HEK293T (cell line): ENCODE measurements at regions not wholly inside any gene's neighbourhood (a gene's known extent, or its start where the extent isn't known, plus 50 kb on each side); places are given as distances from the start of the nearest gene placed in this dataset.

Experiments
- BHLHE40 ChIP-seq: fragments of 450-650 bp; IDR thresholded peaks from 2 replicates; pipeline ENCODE4 v1.6.1; 2016; ENCODE audit warnings: mild to moderate bottlenecking, moderate library complexity, borderline replicate concordance
- CTBP1 ChIP-seq: fragments of 450-650 bp; IDR thresholded peaks from 2 replicates; pipeline ENCODE4 v1.6.1; 2016; ENCODE audit warnings: borderline replicate concordance
- ELF4 ChIP-seq: fragments of 450-650 bp; IDR thresholded peaks from 2 replicates; pipeline ENCODE4 v1.6.1; 2017; ENCODE audit warnings: antibody characterized with exemption
- FOXA1 ChIP-seq: fragments of 450-650 bp; IDR thresholded peaks from 2 replicates; pipeline ENCODE4 v1.6.1; 2016; ENCODE audit warnings: mild to moderate bottlenecking
- FOXM1 ChIP-seq: fragments of 450-650 bp; IDR thresholded peaks from 2 replicates; pipeline ENCODE4 v1.6.1; 2017; ENCODE audit warnings: mild to moderate bottlenecking, borderline replicate concordance
- HDGF ChIP-seq: fragments of 450-650 bp; IDR thresholded peaks from 2 replicates; pipeline ENCODE4 v1.6.1; 2017; ENCODE audit warnings: antibody characterized with exemption, borderline replicate concordance
- NFRKB ChIP-seq: fragments of 450-650 bp; IDR thresholded peaks from 2 replicates; pipeline ENCODE4 v1.6.1; 2016; ENCODE audit warnings: mild to moderate bottlenecking, moderate library complexity
- SP1 ChIP-seq: fragments of 450-650 bp; IDR thresholded peaks from 2 replicates; pipeline ENCODE4 v1.6.1; 2017
- SUZ12 ChIP-seq: fragments of 450-650 bp; IDR thresholded peaks from 2 replicates; pipeline ENCODE4 v1.6.1; 2016; ENCODE audit warnings: mild to moderate bottlenecking
- TF ChIP-seq, protein P1 (sequence below): fragments of 450-650 bp; IDR thresholded peaks from 2 replicates; pipeline ENCODE4 v1.6.1; 2016

DNA sequence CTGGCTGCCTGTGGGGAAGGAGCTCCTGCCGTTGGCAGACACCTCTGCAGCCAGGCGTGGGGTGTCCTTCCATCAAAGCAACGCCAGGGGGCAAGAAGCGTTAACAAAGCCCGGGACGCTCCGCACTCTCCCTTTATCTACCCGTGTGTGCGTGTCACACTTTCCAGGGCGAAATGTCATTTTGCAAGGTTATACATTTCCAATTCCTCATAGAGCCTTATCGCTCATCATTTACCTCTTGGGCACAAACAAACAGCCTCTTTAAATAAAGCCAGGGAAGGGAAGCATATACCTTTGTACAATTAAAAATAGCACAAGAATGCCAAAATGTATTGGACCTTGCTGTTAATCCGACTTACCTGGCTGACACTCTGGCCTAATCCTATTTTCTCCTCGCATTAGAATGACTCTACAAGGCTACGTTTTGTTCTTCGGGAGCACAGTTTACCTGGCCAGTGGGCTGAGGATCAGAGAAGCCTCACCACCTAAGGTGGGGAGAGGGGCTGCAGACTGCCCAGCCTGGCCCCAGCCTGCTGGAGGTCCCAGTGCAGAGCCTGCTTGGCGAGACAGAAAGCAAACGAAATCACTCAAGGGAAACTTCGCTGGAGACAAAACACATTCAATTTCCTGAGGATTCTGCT is 77.6 kb upstream of the EN2 start:
- TF ChIP-seq SP1 (no peak), HDGF (no peak), BHLHE40 (no peak), CTBP1 (no peak), SUZ12 (no peak), ELF4 (no peak), NFRKB (no peak), FOXM1 (no peak), FOXA1 (no peak)
- TF ChIP-seq, protein P1, sequence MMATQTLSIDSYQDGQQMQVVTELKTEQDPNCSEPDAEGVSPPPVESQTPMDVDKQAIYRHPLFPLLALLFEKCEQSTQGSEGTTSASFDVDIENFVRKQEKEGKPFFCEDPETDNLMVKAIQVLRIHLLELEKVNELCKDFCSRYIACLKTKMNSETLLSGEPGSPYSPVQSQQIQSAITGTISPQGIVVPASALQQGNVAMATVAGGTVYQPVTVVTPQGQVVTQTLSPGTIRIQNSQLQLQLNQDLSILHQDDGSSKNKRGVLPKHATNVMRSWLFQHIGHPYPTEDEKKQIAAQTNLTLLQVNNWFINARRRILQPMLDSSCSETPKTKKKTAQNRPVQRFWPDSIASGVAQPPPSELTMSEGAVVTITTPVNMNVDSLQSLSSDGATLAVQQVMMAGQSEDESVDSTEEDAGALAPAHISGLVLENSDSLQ, result no peak
